ENCODE measurements at regions not wholly inside any gene's neighbourhood (a gene's known extent, or its start where the extent isn't known, plus 50 kb on each side); places are given as distances from the start of the nearest gene placed in this dataset.

GRCh38 chr5:175021841-175022625 is 297.7 kb downstream of the MSX2 start:
- DNase-seq: no peak
- in situ Hi-C loops (cut with MboI; ENCODE audit: low pct_unique_long_range_greater_than_20kb, low sequenced_read_pairs): no loop called here

- in situ Hi-C loops (cut with MboI; ENCODE audit: low pct_unique_long_range_greater_than_20kb, low sequenced_read_pairs): no loop called here
- no peak for DNase-seq
Measured at GRCh38 chr5:175021321-175021720, 296.9 kb downstream of the MSX2 start.

DNA sequence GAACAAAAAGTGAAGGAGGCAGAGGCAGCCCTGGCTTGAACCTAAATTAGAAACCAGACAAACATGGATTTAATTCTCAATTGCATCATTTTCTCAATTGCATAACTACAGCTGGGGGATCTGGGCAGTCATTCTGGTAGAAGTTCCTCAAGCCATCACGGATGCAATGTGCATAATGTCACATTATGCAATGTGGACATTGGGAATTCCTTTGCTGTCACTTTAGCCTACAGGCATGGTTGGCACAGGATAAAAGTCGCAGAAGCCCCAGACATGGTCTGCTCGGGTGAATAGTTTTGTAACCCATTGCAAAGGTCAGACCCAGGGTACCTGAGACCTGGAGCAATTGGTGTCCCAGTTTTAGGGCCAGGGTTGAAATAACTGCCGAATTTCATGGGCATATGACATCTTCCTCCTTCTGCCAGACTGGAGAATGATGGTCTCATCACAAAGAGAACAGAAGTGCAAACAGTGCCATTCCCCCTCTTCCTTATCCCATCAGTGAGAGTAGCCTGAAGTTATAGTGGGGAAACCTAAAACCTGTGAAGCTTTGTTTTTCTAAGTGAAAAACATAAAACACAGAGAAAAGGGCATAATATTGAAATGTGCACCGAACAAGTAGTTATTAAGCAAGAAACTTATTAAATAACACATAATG is 290.8 kb downstream of the MSX2 start:
- no peak for DNase-seq
- in situ Hi-C loops (cut with MboI; ENCODE audit: low pct_unique_long_range_greater_than_20kb, low sequenced_read_pairs): no loop called here

GRCh38 chr5:175013251-175013650 is 288.9 kb downstream of the MSX2 start:
- in situ Hi-C loops (cut with MboI; ENCODE audit: low pct_unique_long_range_greater_than_20kb, low sequenced_read_pairs): no loop called here
- DNase-seq: no peak

GRCh38 chr5:175012267-175012666 is 287.9 kb downstream of the MSX2 start:
- in situ Hi-C loops (cut with MboI; ENCODE audit: low pct_unique_long_range_greater_than_20kb, low sequenced_read_pairs): no loop called here
- no peak for DNase-seq

DNA sequence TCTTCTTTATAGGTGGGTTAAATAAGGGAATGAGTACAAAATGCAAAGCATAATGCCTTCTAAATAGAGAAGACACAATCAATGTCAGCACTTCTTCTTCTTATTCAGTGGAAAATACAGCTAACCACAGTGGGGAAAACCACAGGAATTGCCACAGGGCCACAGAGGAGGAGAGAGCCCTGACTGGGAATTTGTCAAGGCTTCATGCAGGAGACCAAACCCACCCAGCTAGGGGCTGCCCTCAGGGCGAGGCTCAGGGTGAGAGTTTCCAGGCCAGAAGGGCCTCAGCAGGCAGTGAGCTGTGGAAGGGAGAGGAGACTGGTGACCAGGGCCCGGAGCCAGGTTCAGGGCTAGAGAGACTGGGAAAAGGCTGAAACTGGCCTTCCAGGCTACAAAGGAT is 279.1 kb downstream of the MSX2 start:
- no peak for DNase-seq
- in situ Hi-C loops (cut with MboI; ENCODE audit: low pct_unique_long_range_greater_than_20kb, low sequenced_read_pairs): no loop called here

- DNase-seq: no peak
- in situ Hi-C loops (cut with MboI; ENCODE audit: low pct_unique_long_range_greater_than_20kb, low sequenced_read_pairs): no loop called here
Measured at GRCh38 chr5:175001876-175002645, 277.7 kb downstream of the MSX2 start.

- DNase-seq: no peak
- in situ Hi-C loops (cut with MboI; ENCODE audit: low pct_unique_long_range_greater_than_20kb, low sequenced_read_pairs): no loop called here
Measured at GRCh38 chr5:175001311-175001710, 276.9 kb downstream of the MSX2 start.

GRCh38 chr5:174999581-174999980 is 275.2 kb downstream of the MSX2 start:
- in situ Hi-C loops (cut with MboI; ENCODE audit: low pct_unique_long_range_greater_than_20kb, low sequenced_read_pairs): no loop called here
- no peak for DNase-seq

DNA sequence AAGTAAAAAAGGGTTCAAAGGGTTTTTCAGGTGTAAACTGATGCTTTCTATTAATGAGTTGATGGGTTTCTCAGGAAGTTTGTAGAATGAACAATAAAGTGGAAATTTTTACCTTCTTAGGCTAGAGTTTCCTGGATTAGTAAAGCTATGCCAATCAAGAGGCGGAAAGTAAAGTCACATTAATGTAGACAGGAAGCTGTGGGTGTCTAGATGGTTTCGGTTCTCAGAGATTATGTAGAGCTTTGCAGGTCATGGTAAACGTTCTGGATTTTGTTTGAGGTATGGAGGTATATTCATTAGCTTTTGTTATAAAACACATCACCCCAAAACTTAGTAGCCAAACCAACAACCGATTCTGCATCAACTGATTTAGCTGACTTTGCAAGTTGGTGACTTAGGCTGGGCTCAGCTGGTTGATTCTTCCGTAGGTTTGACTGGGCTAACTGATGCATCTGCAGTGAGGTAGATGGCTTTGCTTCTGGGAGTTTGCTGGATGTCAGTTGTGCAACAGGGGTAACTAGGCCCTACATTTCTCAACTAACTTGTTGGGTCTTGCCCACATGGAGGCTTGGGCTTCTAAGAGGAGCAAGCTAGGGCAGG is 273.8 kb downstream of the MSX2 start:
- DNase-seq: no peak
- in situ Hi-C loops (cut with MboI; ENCODE audit: low pct_unique_long_range_greater_than_20kb, low sequenced_read_pairs): no loop called here

DNA sequence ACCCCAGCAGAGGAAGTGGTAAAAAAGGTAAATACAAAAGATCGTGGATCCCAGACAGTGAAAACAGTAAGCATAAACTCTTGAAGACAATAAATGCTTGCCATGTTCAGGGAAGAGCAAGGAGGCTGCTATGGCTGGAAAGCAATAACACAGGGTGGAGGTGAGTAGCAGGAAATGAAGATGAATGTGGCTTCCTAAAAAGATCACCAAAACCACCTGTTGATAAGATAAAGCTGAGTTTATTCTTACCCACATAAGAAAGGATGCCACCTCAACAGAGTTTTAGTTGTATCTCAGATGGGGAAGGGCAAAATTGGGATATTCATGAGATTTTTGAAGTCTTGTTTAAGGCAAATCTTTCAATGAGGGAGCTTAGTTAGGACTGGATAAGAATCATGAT is 273.3 kb downstream of the MSX2 start:
- in situ Hi-C loops (cut with MboI; ENCODE audit: low pct_unique_long_range_greater_than_20kb, low sequenced_read_pairs): no loop called here
- no peak for DNase-seq

GRCh38 chr5:174996941-174997340 is 272.6 kb downstream of the MSX2 start:
- in situ Hi-C loops (cut with MboI; ENCODE audit: low pct_unique_long_range_greater_than_20kb, low sequenced_read_pairs): no loop called here

DNA sequence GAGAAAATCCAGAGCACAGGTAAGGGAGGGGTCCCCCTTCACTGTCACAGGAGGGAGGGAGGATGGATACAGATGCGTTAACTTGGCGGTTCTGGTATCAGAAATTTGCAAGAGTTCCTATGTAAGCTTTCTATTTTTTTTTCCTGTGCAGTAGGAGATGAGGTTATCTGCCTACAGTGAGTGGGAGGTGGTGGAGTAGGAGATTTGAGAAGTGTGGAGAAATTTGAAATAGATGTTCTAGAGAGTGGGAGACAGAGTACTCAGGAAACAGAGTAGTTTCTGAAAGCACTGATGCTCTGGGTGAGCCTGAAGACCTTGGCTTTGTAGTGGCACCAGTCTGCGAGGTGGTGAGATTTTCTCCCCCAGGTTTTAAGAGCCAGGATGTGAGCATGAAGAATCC is 271.4 kb downstream of the MSX2 start:
- DNase-seq: no peak
- in situ Hi-C loops (cut with MboI; ENCODE audit: low pct_unique_long_range_greater_than_20kb, low sequenced_read_pairs): no loop called here

More at GRCh38 chr5:174996941-174997340, 272.6 kb downstream of the MSX2 start:
- no peak for DNase-seq

DNA sequence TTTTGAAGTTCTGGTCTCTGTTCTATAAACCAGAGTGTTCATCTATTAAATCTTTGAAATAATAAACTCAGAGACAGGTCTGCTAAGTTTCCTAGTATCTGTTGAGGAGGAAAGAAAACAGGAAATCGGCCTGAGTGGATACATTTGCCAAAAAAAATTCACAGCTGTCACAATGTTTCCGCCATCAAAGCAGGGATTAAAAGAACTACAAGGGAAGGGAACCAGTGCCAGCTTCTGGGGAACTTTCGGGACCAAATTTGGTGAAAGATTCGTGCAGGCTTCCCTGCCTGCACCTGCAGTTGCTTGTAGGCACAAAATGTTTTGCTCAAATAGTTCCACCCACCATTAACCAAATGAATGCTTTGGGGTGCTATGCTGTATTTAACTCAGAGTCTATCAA is 267.5 kb downstream of the MSX2 start:
- no peak for DNase-seq
- in situ Hi-C loops (cut with MboI; ENCODE audit: low pct_unique_long_range_greater_than_20kb, low sequenced_read_pairs): no loop called here

DNA sequence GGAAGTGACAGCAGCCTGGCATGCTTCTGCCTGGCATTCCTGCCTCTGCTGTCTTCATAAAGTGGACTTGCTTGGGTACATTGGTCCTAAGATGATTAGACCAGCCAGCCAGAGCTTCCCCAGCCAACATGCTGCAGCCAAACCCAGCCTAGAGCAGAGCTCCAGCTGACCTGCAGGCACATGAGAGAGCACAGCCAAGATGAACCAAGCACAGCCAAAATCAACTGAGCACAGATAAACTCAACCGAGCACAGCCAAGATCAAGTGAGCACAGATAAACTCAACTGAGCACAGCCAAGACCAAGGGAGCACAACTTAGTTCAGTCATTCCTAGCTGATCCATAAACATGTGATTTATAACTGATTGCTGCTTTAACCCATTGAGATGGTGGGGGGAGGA is 266.5 kb downstream of the MSX2 start:
- in situ Hi-C loops (cut with MboI; ENCODE audit: low pct_unique_long_range_greater_than_20kb, low sequenced_read_pairs): no loop called here
- DNase-seq: no peak

DNA sequence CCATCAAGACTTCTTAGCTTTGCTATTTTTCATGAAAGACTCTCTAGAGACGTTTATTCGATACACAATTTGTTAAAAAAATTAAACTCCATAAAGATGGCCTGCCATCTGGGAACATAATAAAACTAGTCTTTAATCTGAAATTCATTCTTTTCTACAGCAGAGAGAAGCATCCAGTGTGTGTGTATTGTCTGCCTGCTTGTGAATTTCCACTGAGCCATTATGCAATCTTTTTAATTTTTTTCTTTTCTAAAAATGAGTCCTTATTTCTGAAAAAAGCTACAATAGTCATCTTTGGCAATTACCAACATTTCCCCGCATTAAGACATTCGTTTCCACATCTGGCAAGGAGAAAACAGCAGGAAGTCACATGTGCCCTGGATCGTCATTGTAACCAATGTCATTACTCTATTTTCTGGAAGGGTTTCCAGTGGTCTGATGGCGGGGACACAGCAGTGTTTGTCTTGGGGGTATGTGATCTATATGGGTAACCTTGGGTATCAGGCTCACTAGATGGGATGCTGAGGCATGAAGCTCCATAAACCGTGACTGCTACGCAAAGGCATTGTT is 263.1 kb downstream of the MSX2 start:
- no peak for DNase-seq
- in situ Hi-C loops (cut with MboI; ENCODE audit: low pct_unique_long_range_greater_than_20kb, low sequenced_read_pairs): no loop called here

DNA sequence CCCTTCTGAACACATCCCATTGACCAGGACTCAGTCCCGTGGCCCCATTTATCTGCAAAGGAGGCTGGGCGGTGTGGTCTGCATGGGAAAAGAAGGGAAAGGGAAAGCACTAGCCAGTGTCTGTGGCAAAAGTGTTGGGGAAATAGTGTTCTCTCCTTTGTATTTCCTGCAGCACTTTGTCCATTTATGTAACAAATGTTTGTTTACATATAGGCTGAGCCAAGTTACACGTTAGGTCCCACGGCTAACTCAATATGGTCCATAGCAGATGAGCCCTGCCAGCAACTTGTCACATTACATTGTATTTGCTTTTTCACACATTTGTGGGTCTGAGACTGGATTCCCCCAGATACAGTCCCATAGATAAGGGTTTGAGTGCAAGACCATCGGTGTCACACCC is 260.5 kb downstream of the MSX2 start:
- no peak for DNase-seq
- in situ Hi-C loops (cut with MboI; ENCODE audit: low pct_unique_long_range_greater_than_20kb, low sequenced_read_pairs): no loop called here

DNA sequence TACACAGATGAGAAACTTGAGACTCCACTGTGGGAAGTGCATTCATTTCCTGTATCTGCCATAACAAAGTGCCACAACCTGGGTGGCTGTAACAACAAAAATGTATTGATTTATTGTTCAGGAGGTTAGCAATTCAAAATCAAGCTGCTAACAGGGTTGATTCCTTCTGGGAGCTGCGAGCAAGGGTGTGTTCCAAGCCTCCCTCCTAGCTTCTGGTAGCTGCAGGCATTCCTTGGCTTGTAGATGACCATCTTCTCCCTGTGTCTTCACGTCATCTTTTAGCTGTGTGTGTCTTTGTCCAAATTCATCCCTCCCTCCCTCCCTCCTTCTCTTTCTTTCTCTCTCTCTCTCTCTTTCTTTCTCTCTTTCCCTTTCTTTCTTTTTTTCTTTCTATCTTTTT is 258.1 kb downstream of the MSX2 start:
- in situ Hi-C loops (cut with MboI; ENCODE audit: low pct_unique_long_range_greater_than_20kb, low sequenced_read_pairs): no loop called here
- no peak for DNase-seq

- in situ Hi-C loops (cut with MboI; ENCODE audit: low pct_unique_long_range_greater_than_20kb, low sequenced_read_pairs): no loop called here
Measured at GRCh38 chr5:174981416-174981815, 257.0 kb downstream of the MSX2 start.

More at GRCh38 chr5:174981416-174981815, 257.0 kb downstream of the MSX2 start:
- DNase-seq: no peak

Data from KBM-7 (cell line).